Activated naive CD4-positive, alpha-beta T cell treated with anti-CD3 and anti-CD28 coated beads for 36 hours (primary cell): ENCODE measurements at regions not wholly inside any gene's neighbourhood (a gene's known extent, or its start where the extent isn't known, plus 50 kb on each side); places are given as distances from the start of the nearest gene placed in this dataset.

Experiments
- CTCF ChIA-PET: fragments of 350-600 bp; sonication (Branson Sonifier 250); formaldehyde crosslinking; loops from one replicate; lab custom pipeline; 2021; ENCODE audit warnings: antibody characterized with exemption; lab: Charles Lee
- DNase-seq: peaks from one replicate; pipeline ENCODE4 v3.0.0-alpha.2; 2020
- H3K27ac Mint-ChIP-seq: one replicate; pipeline ENCODE4 v1.8.0; 2021; ENCODE audit warnings: mild to moderate bottlenecking, mixed read lengths
- H3K27me3 Mint-ChIP-seq: one replicate; pipeline ENCODE4 v1.8.0; 2021; ENCODE audit warnings: low read depth, mixed read lengths
- H3K36me3 Mint-ChIP-seq: one replicate; pipeline ENCODE4 v1.8.0; 2021; ENCODE audit warnings: low read depth, mixed read lengths
- H3K4me1 Mint-ChIP-seq: one replicate; pipeline ENCODE4 v1.8.0; 2021; ENCODE audit warnings: low read depth, mixed read lengths
- H3K4me3 Mint-ChIP-seq: one replicate; pipeline ENCODE4 v1.8.0; 2021; ENCODE audit warnings: mild to moderate bottlenecking, moderate library complexity, mixed read lengths
- H3K9me3 Mint-ChIP-seq: one replicate; pipeline ENCODE4 v1.8.0; 2021; ENCODE audit warnings: mixed read lengths
- intact Hi-C: fragments of 100-400 bp; cut with micrococcal nuclease; formaldehyde crosslinking; loops from one replicate; pipeline ENCODE4 v1.15.1; 2023

DNA sequence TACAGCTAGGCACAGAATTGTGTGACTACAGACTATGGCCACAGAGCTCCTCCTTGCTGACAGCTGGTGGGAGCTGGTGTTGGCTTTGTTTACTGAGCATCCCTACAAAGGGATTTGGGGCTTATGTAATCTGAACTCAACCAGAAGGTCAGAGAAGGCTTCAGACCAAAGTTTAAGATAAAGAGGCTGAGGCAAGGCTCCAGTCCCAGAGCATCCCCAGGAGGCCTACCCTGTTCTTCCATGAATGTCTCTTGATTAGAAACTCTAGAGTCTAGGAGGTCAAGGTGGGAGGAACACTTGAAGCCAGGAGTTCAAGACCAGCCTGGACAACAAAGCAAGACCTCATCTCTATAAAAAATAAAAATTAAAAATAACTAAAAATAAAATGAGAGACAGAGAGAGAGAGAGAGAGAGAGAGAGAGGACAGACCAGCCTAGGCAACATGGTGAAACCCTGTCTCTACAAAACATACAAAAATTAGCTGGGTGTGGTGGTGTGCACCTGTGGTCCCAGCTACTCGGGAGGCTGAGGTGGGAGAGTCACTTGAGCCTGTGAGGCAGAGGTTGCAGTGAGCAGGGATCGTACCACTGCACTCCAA lies 125.5 kb upstream of the SERPIND1 start:
- CTCF ChIA-PET, result no interaction called here
- no peak overlapping the region for H3K4me3 Mint-ChIP-seq
- no peak overlapping the region for H3K27ac Mint-ChIP-seq
- no peaks in the 10 kb centered on the region for H3K4me1 Mint-ChIP-seq
- no peaks in the 10 kb centered on the region for H3K27me3 Mint-ChIP-seq
- no peak for DNase-seq
- intact Hi-C loops, result no loop called here
- no peaks in the 10 kb centered on the region for H3K9me3 Mint-ChIP-seq
- no peaks in the 10 kb centered on the region for H3K36me3 Mint-ChIP-seq

DNA sequence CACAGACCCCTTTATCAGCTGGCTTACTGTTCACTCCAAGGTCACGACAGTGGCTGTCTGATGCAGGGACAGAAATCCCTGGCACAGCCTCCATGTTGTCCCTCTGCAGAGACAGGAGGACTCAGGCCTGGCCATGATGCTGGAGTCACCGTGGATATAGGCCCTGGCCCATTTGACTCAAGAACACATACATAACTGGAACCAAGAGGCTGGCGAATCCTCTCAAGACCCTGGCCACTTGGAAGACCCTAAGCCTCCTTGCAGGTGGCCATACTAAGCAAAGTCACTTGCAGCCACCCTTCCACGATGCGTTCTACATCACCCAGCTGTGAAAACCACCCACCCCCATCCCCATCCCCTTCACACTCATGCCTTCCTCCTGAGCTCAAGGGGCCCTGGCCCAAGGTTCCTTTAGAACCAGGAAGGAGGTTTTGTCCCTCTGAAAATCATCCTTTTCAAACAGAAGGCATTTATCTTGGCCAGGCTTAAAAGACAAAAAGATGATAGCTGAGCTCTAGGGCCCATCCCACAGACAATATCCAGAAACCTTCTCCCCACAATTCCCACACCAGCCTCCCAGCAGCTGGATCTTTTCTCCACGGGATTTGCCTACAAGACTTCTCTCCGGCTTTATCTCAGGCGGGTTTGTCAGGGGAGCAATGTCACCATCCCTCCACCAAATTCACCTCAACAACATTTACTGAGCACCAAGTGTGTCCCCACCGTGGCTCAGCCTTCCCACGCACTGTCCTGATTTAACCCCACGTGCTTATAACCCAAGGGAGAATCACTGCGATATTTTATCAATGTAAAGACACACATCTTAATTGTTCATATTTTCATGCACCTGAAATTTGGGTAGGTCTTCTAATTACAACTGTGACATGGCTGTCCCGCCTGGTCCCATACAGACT lies 123.4 kb upstream of the SERPIND1 start:
- intact Hi-C loops, result no loop called here
- CTCF ChIA-PET, result no interaction called here
- DNase-seq, result no peak
- no peaks in the 10 kb centered on the region for H3K9me3 Mint-ChIP-seq
- no peak overlapping the region for H3K4me3 Mint-ChIP-seq
- H3K27ac Mint-ChIP-seq, result no peak overlapping the region
- no peaks in the 10 kb centered on the region for H3K4me1 Mint-ChIP-seq
- H3K36me3 Mint-ChIP-seq, result no peaks in the 10 kb centered on the region
- no peaks in the 10 kb centered on the region for H3K27me3 Mint-ChIP-seq

DNA sequence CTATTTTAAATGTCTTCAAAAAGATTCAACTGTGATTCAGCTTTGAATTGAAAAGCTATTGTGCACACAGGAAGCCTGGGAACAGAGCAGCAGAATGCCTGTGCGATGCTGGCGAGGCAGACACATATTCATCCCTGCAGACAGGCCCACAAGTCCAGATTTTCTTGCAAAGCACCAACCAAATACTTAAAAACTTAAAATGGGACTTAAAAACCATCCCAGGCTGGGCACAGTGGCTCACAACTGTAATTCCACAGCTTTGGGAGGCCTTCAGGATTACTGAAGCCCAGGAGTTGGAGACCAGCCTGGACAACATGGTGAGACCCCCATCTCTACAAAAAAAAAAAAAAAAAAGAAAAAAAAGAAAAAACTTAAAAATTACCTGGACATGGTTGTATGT lies 122.6 kb upstream of the SERPIND1 start:
- intact Hi-C loops, result no loop called here
- H3K4me1 Mint-ChIP-seq, result no peaks in the 10 kb centered on the region
- CTCF ChIA-PET, result no interaction called here

DNA sequence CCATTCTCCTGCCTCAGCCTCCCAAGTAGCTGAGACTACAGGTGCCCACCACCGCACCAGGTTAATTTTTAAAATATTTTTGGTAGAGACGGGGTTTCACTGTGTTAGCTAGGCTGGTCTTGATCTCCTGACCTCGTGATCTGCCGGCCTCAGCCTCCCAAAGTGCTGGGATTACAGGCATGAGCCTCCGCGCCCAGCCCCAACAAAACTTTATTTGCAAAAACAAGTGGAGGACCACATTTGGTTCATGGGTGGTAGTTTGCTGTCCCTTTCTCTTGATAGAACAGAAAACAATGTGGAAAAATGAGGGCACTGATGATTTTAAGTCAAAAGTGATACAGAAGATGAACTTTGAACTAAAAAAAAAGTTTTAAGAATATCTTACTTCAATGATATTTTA lies 121.8 kb upstream of the SERPIND1 start:
- Mint-ChIP-seq H3K27me3 (no peaks in the 10 kb centered on the region), H3K27ac (no peak overlapping the region), H3K9me3 (no peaks in the 10 kb centered on the region), H3K36me3 (no peaks in the 10 kb centered on the region), H3K4me1 (no peaks in the 10 kb centered on the region), H3K4me3 (no peak overlapping the region)
- CTCF ChIA-PET, result interaction anchor here (0.7 kb wide), 1 partner anchor 112 kb away, joined by 3 read pairs; no protein-coding TSS in a partner anchor
- intact Hi-C loops, result no loop called here
- no peak for DNase-seq

More for the DNA sequence above, 122.6 kb upstream of the SERPIND1 start:
- no peak overlapping the region for H3K27ac Mint-ChIP-seq
- H3K36me3 Mint-ChIP-seq, result no peaks in the 10 kb centered on the region
- no peaks in the 10 kb centered on the region for H3K9me3 Mint-ChIP-seq
- DNase-seq, result no peak
- H3K4me3 Mint-ChIP-seq, result no peak overlapping the region
- no peaks in the 10 kb centered on the region for H3K27me3 Mint-ChIP-seq

DNA sequence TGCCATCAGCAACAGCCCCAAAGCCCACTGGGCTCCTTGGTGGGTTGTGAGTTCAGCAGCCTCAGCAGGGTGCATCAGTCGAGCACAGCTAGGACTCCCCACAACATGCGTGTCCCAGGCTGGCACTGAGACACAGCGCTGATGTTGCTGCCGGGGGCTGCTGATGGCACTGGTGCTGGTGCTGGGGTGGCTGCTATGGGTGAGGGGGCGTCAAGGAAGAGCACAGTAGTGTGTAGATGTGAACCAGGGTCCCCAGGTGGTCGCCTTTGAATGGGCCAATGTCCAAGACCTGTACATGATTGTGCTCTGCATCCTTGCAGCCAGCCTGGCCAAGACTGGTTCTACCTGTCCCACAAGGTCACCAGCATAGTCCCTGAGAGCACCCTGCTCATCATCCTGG lies 121.3 kb upstream of the SERPIND1 start:
- no peaks in the 10 kb centered on the region for H3K9me3 Mint-ChIP-seq
- H3K4me3 Mint-ChIP-seq, result no peak overlapping the region
- CTCF ChIA-PET, result interaction anchor here (0.7 kb wide), 1 partner anchor 111 kb away, joined by 3 read pairs; no protein-coding TSS in a partner anchor
- DNase-seq, result no peak
- no peak overlapping the region for H3K27ac Mint-ChIP-seq
- no peaks in the 10 kb centered on the region for H3K27me3 Mint-ChIP-seq
- no peaks in the 10 kb centered on the region for H3K36me3 Mint-ChIP-seq
- H3K4me1 Mint-ChIP-seq, result no peaks in the 10 kb centered on the region
- intact Hi-C loops, result no loop called here

DNA sequence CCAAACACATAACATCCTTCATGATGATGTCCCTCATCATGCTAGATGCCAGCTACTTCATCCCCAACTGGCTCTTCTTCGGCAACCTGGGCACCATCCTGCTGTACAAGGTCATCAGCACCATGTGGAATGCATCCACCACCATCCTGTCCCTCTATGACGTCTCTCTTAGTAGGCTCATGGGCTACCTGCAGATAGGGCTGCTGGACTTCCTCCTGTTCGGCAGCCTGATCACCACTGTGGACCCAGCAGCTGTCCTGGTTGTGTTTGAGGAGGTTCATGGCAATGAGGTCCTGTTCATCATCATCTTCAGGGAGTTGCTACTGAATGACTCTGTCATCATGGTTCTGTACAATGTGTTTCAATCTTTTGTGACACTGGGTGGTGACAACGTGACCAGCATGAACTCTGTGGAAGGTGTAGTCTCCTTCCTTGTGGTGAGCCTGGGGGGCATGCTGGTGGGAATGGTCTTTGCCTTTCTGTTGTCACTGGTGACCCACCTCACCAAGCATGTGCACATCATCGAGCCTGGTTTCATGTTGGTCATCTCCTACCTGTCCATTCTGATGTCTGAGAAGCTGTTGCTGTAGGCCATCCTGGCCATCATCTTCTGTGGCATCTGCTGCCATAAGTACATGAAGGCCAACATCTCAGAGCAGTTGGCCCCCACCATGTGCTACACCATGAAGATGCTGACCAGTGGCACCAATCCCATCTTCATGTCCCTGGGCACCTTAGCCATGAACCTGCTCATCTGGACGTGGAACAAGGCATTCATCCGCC lies 120.7 kb upstream of the SERPIND1 start:
- no peak for DNase-seq
- no peak overlapping the region for H3K4me3 Mint-ChIP-seq
- H3K27ac Mint-ChIP-seq, result no peak overlapping the region

DNA sequence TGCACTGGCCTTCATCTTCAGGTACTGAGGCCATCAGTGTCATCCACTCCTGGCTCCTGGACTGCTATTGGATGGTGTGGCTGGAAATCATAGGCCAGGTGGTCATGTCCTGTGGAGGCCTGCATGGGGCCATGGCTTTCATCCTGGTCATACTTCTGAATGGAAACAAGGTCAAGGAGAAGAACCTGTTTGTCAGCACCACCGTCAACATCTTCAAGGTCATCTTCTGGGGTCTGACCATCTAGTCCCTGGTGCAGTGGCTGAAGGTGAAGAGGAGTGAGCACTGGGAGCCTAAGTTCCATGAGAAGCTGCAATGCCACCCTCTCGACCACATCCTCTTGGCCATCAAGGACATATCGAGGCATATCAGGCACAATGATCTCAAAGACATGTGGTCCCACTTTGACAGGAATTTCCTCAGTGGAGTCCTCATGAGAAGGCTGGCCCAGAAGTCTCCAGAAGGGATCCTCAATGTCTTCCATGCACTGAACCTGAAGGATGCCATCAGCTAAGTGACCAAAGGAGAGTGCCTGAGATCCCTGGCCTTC lies 120.0 kb upstream of the SERPIND1 start:
- H3K4me1 Mint-ChIP-seq, result no peaks in the 10 kb centered on the region
- DNase-seq, result no peak
- no peak overlapping the region for H3K27ac Mint-ChIP-seq
- intact Hi-C loops, result no loop called here
- CTCF ChIA-PET, result no interaction called here
- no peak overlapping the region for H3K4me3 Mint-ChIP-seq
- H3K27me3 Mint-ChIP-seq, result no peaks in the 10 kb centered on the region
- no peaks in the 10 kb centered on the region for H3K36me3 Mint-ChIP-seq
- no peaks in the 10 kb centered on the region for H3K9me3 Mint-ChIP-seq

More for the DNA sequence above, 120.7 kb upstream of the SERPIND1 start:
- Mint-ChIP-seq H3K4me1 (no peaks in the 10 kb centered on the region), H3K36me3 (no peaks in the 10 kb centered on the region), H3K9me3 (no peaks in the 10 kb centered on the region), H3K27me3 (no peaks in the 10 kb centered on the region)
- CTCF ChIA-PET, result no interaction called here
- intact Hi-C loops, result no loop called here

DNA sequence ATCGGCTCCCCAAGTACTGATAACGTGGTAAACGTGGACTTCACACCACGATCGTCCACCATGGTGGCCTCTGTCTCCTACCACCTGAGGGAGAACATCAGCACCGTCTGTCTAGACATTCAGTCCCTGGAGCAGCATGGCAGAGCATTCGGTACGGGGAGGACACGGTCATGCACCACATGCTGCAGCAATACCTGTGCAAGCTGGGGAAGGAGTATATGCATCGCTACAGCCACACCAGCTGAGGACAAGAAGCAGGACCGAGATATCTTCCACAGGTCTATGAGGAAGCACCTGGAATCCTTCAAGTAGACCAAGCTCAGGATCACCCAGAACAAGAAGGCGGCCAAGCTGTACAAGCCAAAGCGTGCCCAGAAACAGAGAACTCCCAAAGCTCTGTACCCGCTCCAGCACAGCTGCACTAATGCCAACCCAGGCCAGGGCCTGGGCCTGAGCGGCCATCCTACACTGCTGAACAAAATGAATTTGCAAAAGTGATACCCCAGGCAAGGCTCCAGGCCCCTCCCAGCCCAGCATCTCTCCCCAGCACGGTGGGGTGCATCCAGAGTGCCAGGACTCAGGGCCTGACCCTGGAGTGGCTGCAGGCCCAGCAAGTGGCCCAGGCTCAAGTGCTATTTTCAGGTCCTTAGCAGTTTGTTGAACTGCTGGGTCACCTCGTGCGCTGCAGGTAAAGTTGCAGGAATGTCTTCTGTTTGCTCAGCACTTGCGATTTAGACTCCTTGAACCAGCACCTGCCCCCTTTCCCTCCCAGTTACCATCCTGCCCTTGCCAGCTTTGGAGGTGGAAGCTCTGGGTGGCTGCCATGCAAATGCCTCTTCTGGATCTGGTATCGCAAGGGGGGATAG lies 119.3 kb upstream of the SERPIND1 start:
- no peaks in the 10 kb centered on the region for H3K9me3 Mint-ChIP-seq
- no peaks in the 10 kb centered on the region for H3K4me1 Mint-ChIP-seq
- DNase-seq, result no peak
- CTCF ChIA-PET, result no interaction called here
- H3K36me3 Mint-ChIP-seq, result no peaks in the 10 kb centered on the region
- no peak overlapping the region for H3K4me3 Mint-ChIP-seq
- no peaks in the 10 kb centered on the region for H3K27me3 Mint-ChIP-seq
- no peak overlapping the region for H3K27ac Mint-ChIP-seq
- intact Hi-C loops, result no loop called here

DNA sequence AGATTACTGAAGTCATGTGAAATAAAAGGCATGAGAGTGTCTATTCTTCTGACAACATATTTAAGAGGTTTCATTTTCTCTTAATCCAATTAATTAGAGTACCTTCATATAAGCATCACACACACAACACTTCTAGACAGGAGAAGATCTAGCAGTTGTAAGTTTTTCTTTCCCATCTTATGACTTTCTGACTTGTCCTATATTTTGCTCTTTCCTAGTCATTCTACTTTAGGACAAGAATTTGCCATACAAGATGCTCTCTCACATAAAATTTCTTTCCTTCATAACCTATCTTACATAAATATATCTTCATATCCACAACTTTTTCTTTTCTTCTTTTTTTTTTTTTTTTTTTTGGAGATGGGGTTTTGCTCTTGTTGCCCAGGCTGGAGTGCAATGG lies 118.3 kb upstream of the SERPIND1 start:
- Mint-ChIP-seq H3K27ac (no peak overlapping the region), H3K27me3 (peaks cover 4% of the 10 kb centered on the region), H3K4me1 (no peaks in the 10 kb centered on the region), H3K9me3 (no peaks in the 10 kb centered on the region), H3K4me3 (no peak overlapping the region), H3K36me3 (no peaks in the 10 kb centered on the region)
- intact Hi-C loops, result no loop called here
- CTCF ChIA-PET, result no interaction called here
- DNase-seq, result no peak

DNA sequence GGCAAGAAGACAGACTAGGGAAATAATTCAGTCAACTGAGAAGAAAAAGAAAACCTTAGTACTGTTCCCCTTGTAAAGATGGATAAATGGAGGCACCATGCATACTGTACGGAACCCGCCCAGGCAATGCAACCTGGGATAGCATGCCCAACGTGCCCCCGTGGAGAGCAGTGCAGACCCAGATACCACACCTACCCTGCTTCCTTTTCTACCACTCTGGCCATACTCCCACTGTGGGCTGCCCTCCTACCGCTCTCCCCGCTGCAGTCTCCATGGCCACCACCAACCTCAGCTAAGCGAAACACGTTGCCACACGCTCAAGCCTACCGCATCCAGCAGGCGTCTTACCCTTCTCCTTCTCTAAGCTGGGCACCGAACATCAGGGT lies 117.4 kb upstream of the SERPIND1 start:
- no peak overlapping the region for H3K27ac Mint-ChIP-seq
- CTCF ChIA-PET, result no interaction called here
- intact Hi-C loops, result no loop called here
- no peak overlapping the region for H3K4me3 Mint-ChIP-seq
- no peaks in the 10 kb centered on the region for H3K4me1 Mint-ChIP-seq
- peaks cover 6% of the 10 kb centered on the region for H3K27me3 Mint-ChIP-seq
- DNase-seq, result no peak
- H3K36me3 Mint-ChIP-seq, result no peaks in the 10 kb centered on the region
- no peaks in the 10 kb centered on the region for H3K9me3 Mint-ChIP-seq

DNA sequence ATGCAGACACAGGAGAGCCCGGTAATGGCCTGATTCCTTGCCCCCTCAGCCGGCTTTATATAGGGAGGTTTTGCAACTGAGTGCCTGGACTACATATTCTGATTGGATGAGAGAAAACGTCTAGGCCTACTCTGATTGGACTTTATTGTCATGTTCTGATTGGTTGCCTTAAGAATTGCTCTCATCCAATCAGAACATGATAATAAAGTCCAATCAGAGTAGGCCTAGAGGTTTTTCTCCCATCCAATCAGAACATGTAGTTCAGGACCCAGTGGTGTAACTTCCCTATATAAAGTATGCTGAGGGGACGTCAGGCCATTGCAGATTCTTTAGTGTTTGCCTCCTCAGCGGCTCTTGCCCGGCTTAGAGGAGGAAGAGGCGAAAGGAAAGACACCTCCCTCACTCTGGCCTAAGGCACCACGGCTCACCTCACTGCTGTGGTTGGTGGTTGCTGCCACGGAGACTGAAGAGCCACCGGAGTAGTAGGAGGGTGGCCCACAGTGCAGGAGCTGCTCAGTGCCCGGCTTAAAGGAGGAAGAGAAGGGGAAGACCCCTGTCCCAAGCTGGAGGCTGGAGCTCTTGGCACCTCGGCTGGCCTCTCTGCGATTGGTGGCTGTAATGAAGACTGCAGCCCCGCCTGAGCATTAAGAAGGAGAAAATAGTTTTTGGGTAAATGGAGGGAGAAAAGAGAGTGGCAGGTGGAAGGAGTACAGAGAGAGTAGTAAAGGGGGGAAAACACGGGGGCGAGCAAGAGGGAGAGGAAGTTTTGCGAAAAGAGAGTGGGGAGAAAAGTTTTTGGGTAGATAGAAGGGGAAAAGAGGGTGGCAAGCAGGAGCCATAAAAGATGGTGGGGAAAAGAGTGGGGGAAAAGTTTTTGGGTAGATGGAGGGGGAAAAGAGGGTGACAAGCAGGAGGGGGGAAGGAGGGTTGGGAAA lies 116.7 kb upstream of the SERPIND1 start:
- Mint-ChIP-seq H3K4me3 (no peak overlapping the region), H3K27ac (no peak overlapping the region), H3K36me3 (no peaks in the 10 kb centered on the region), H3K9me3 (no peaks in the 10 kb centered on the region), H3K27me3 (peaks cover 7% of the 10 kb centered on the region), H3K4me1 (no peaks in the 10 kb centered on the region)
- CTCF ChIA-PET, result no interaction called here
- intact Hi-C loops, result no loop called here
- DNase-seq, result no peak
